Activated T-helper 9 cell treated with anti-CD3 and anti-CD28 coated beads, Interleukin-2, amount 50 U/mL, for 16 hours (primary cell): ENCODE measurements at regions not wholly inside any gene's neighbourhood (a gene's known extent, or its start where the extent isn't known, plus 50 kb on each side); places are given as distances from the start of the nearest gene placed in this dataset.
"Not testable (repeated sequence)": the region's sequence is repeated elsewhere in the genome, so short reads cannot be mapped to it uniquely, and the experiment has no call there.

Source experiments
- DNase-seq: peaks from one replicate; pipeline ENCODE4 v3.0.0-alpha.2; 2020; ENCODE audit warnings: low read depth

- no peak for DNase-seq
These were observed 194.8 kb upstream of the HMCN1 start for GRCh38 chr1:185539277-185539943.

- DNase-seq: not testable (repeated sequence)
These were observed 195.8 kb upstream of the HMCN1 start for GRCh38 chr1:185538309-185538898.

GRCh38 chr1:185537596-185537995, 196.6 kb upstream of the HMCN1 start:
- no peak for DNase-seq

GRCh38 chr1:185536165-185536920, 197.8 kb upstream of the HMCN1 start:
- DNase-seq: no peak

GRCh38 chr1:185535621-185536020, 198.6 kb upstream of the HMCN1 start:
- no peak for DNase-seq

GRCh38 chr1:185534801-185535200, 199.4 kb upstream of the HMCN1 start:
- DNase-seq: no peak

- DNase-seq: no peak
These were observed 200.6 kb upstream of the HMCN1 start for GRCh38 chr1:185533596-185533995.

- no peak for DNase-seq
These were observed 201.3 kb upstream of the HMCN1 start for GRCh38 chr1:185532856-185533255.

GRCh38 chr1:185531838-185532237, 202.4 kb upstream of the HMCN1 start:
- DNase-seq: no peak

GRCh38 chr1:185530215-185530614, 204.0 kb upstream of the HMCN1 start:
- no peak for DNase-seq

- DNase-seq: no peak
These were observed 204.5 kb upstream of the HMCN1 start for GRCh38 chr1:185529673-185530072.

- no peak for DNase-seq
These were observed 206.0 kb upstream of the HMCN1 start for GRCh38 chr1:185528084-185528676.

- DNase-seq: no peak
These were observed 207.6 kb upstream of the HMCN1 start for GRCh38 chr1:185526344-185527307.

GRCh38 chr1:185520188-185520920, 203.3 kb upstream of the IVNS1ABP start:
- no peak for DNase-seq

GRCh38 chr1:185517808-185518419, 200.9 kb upstream of the IVNS1ABP start:
- no peak for DNase-seq

GRCh38 chr1:185517301-185517700, 200.3 kb upstream of the IVNS1ABP start:
- DNase-seq: not testable (repeated sequence)

- DNase-seq: no peak
These were observed 198.7 kb upstream of the IVNS1ABP start for GRCh38 chr1:185515696-185516095.

- DNase-seq: no peak
These were observed 197.3 kb upstream of the IVNS1ABP start for GRCh38 chr1:185514311-185514710.

- no peak for DNase-seq
These were observed 195.4 kb upstream of the IVNS1ABP start for GRCh38 chr1:185512442-185512841.

- DNase-seq: no peak
These were observed 184.1 kb upstream of the IVNS1ABP start for GRCh38 chr1:185501099-185501498.
